IMR-90 (cell line): ENCODE measurements at regions not wholly inside any gene's neighbourhood (a gene's known extent, or its start where the extent isn't known, plus 50 kb on each side); places are given as distances from the start of the nearest gene placed in this dataset.

ENCODE experiments used
- ATAC-seq: fragments of 200-7000 bp; cut with Tn5 transposase; 2 replicates; pipeline ENCODE4 v1.9.1; 2020; ENCODE audit warnings: low read depth, mild to moderate bottlenecking, moderate library complexity
- BruUV-seq: library from RNA; stranded (reverse); fragments of 400-500 nt; replicated peaks from 2 replicates; lab custom pipeline; 2021; lab: Mats Ljungman, UMichigan
- CTCF ChIA-PET: fragments of 300-600 bp; formaldehyde crosslinking; extraction: SDS; loops from one replicate; lab custom pipeline; 2021; ENCODE audit warnings: antibody characterized with exemption; lab: Yijun Ruan, JAX
- POLR2A ChIA-PET: fragments of 300-600 bp; sonication (Branson Sonifier 250); formaldehyde crosslinking; loops from one replicate; lab custom pipeline; 2022; ENCODE audit warnings: antibody characterized with exemption; ENCODE audit not compliant: unreplicated experiment; lab: Charles Lee
- DNase-seq: peaks from one replicate; pipeline ENCODE4 v3.0.0; 2013
- H2AFZ ChIP-seq: replicated peaks from 2 replicates; pipeline ENCODE3; 2013; ENCODE audit warnings: low read length, mild to moderate bottlenecking; ENCODE audit not compliant: poor library complexity
- H2AK5ac ChIP-seq: 2 replicates; pipeline ENCODE4 v1.6.1; 2013; ENCODE audit warnings: low read depth, low read length, inconsistent platforms
- H2AK9ac ChIP-seq: replicated peaks from 2 replicates; pipeline ENCODE3; 2013; ENCODE audit warnings: mild to moderate bottlenecking, low read depth, low read length, moderate library complexity; ENCODE audit not compliant: poor library complexity
- H2BK120ac ChIP-seq: 2 replicates; pipeline ENCODE4 v1.6.1; 2013; ENCODE audit warnings: low read depth, low read length, inconsistent platforms
- H2BK15ac ChIP-seq: 3 replicates; pipeline ENCODE4 v1.6.1; 2013; ENCODE audit warnings: low read depth, low read length, inconsistent platforms
- H2BK20ac ChIP-seq: 2 replicates; pipeline ENCODE4 v1.6.1; 2013; ENCODE audit warnings: low read depth, mild to moderate bottlenecking, inconsistent platforms, low read length, moderate library complexity
- H2BK5ac ChIP-seq: 2 replicates; pipeline ENCODE4 v1.6.1; 2013; ENCODE audit warnings: mild to moderate bottlenecking, low read depth, low read length, inconsistent platforms; ENCODE audit not compliant: poor library complexity, severe bottlenecking
- H3K14ac ChIP-seq: replicated peaks from 2 replicates; pipeline ENCODE4 v1.6.1; 2013; ENCODE audit warnings: low read depth, low read length, inconsistent platforms
- H3K18ac ChIP-seq: 2 replicates; pipeline ENCODE4 v1.6.1; 2013; ENCODE audit warnings: low read depth, low read length, control low read depth
- H3K23ac ChIP-seq: 2 replicates; pipeline ENCODE4 v1.6.1; 2013; ENCODE audit warnings: low read depth, low read length, inconsistent platforms
- H3K27ac ChIP-seq: 2 replicates; pipeline ENCODE4 v1.5.1; 2013; ENCODE audit warnings: mild to moderate bottlenecking, control low read depth, low read length; ENCODE audit not compliant: insufficient read depth
- H3K27me3 ChIP-seq: 2 replicates; pipeline ENCODE4 v1.6.1; 2013; ENCODE audit warnings: low read length; ENCODE audit not compliant: control insufficient read depth, insufficient read depth
- H3K36me3 ChIP-seq: 2 replicates; pipeline ENCODE4 v1.6.1; 2013; ENCODE audit warnings: low read length, mixed read lengths; ENCODE audit not compliant: control insufficient read depth, insufficient read depth
- H3K4ac ChIP-seq: 2 replicates; pipeline ENCODE4 v1.6.1; 2013; ENCODE audit warnings: low read depth, low read length, inconsistent platforms
- H3K4me1 ChIP-seq: 2 replicates; pipeline ENCODE4 v1.6.1; 2013; ENCODE audit warnings: low read length, mixed read lengths; ENCODE audit not compliant: control insufficient read depth, insufficient read depth
- H3K4me2 ChIP-seq: 2 replicates; pipeline ENCODE4 v1.6.1; 2013; ENCODE audit warnings: low read depth, mild to moderate bottlenecking, control low read depth, low read length, moderate library complexity
- H3K4me3 ChIP-seq: 2 replicates; pipeline ENCODE4 v1.5.1; 2013; ENCODE audit warnings: low read depth, mild to moderate bottlenecking, control low read depth, low read length, moderate library complexity; ENCODE audit not compliant: insufficient read depth
- H3K56ac ChIP-seq: 2 replicates; pipeline ENCODE4 v1.6.1; 2013; ENCODE audit warnings: low read length, inconsistent platforms; ENCODE audit not compliant: insufficient read depth; ENCODE audit errors: extremely low read depth
- H3K79me1 ChIP-seq, 2 experiments: 2 replicates each; pipeline ENCODE4 v1.6.1; 2013; ENCODE audit warnings: low read length in 2 of 2, inconsistent platforms in 1 of 2, low read depth in 1 of 2
- H3K9ac ChIP-seq: 2 replicates; pipeline ENCODE4 v1.6.1; 2013; ENCODE audit warnings: low read depth, low read length, control low read depth
- H3K9me1 ChIP-seq: 2 replicates; pipeline ENCODE4 v1.6.1; 2013; ENCODE audit warnings: low read length, inconsistent platforms; ENCODE audit not compliant: insufficient read depth
- H3K9me3 ChIP-seq: 2 replicates; pipeline ENCODE4 v1.6.1; 2013; ENCODE audit warnings: low read length; ENCODE audit not compliant: control insufficient read depth, insufficient read depth
- H4K20me1 ChIP-seq: 2 replicates; pipeline ENCODE4 v1.6.1; 2013; ENCODE audit warnings: low read length, inconsistent platforms; ENCODE audit not compliant: insufficient read depth
- H4K5ac ChIP-seq: 2 replicates; pipeline ENCODE4 v1.6.1; 2013; ENCODE audit warnings: mild to moderate bottlenecking, low read depth, low read length, control low read depth
- H4K8ac ChIP-seq, 2 experiments: 2 replicates each; pipeline ENCODE4 v1.6.1; 2013; ENCODE audit warnings: low read depth in 2 of 2, low read length in 2 of 2, control low read depth in 1 of 2, inconsistent platforms in 1 of 2
- H4K91ac ChIP-seq: 2 replicates; pipeline ENCODE4 v1.6.1; 2013; ENCODE audit warnings: low read depth, low read length, inconsistent platforms; ENCODE audit not compliant: insufficient read depth
- BHLHE40 ChIP-seq: fragments of 150-350 bp; IDR thresholded peaks from 2 replicates; pipeline ENCODE4 v1.6.1; 2016; ENCODE audit warnings: mild to moderate bottlenecking, low read depth, low read length
- CEBPB ChIP-seq: IDR thresholded peaks from 2 replicates; pipeline ENCODE4 v1.6.1; 2012; ENCODE audit warnings: low read depth, low read length, improper control_type of control experiment
- CHD1 ChIP-seq: IDR thresholded peaks from 2 replicates; pipeline ENCODE4 v1.6.1; 2012; ENCODE audit warnings: low read depth, low read length, improper control_type of control experiment
- FOS ChIP-seq: fragments of 150-350 bp; IDR thresholded peaks from 2 replicates; pipeline ENCODE4 v1.6.1; 2016; ENCODE audit warnings: low read depth, low read length
- MAFK ChIP-seq: IDR thresholded peaks from 2 replicates; pipeline ENCODE4 v1.6.1; 2012; ENCODE audit warnings: low read depth, low read length, improper control_type of control experiment
- MAZ ChIP-seq: IDR thresholded peaks from 2 replicates; pipeline ENCODE4 v1.6.1; 2012; ENCODE audit warnings: low read depth, mild to moderate bottlenecking, low read length, improper control_type of control experiment, moderate library complexity, borderline replicate concordance
- MXI1 ChIP-seq: IDR thresholded peaks from 2 replicates; pipeline ENCODE4 v1.6.1; 2012; ENCODE audit warnings: low read depth, mild to moderate bottlenecking, low read length, moderate library complexity, borderline replicate concordance
- NFE2L2 ChIP-seq: fragments of 150-350 bp; IDR thresholded peaks from 2 replicates; pipeline ENCODE4 v1.6.1; 2016; ENCODE audit warnings: low read depth, mild to moderate bottlenecking, low read length
- POLR2A ChIP-seq: IDR thresholded peaks from 2 replicates; pipeline ENCODE4 v1.6.1; 2012; ENCODE audit warnings: mild to moderate bottlenecking, low read depth, low read length
- RAD21 ChIP-seq: IDR thresholded peaks from 2 replicates; pipeline ENCODE4 v1.6.1; 2012; ENCODE audit warnings: low read length, improper control_type of control experiment
- RCOR1 ChIP-seq: IDR thresholded peaks from 2 replicates; pipeline ENCODE4 v1.6.1; 2012; ENCODE audit warnings: mild to moderate bottlenecking, low read length, improper control_type of control experiment; ENCODE audit not compliant: insufficient replicate concordance
- RFX5 ChIP-seq: IDR thresholded peaks from 2 replicates; pipeline ENCODE4 v1.8.0; 2012; ENCODE audit warnings: low read depth, mild to moderate bottlenecking, low read length, moderate library complexity
- SMC3 ChIP-seq: fragments of 150-350 bp; IDR thresholded peaks from 2 replicates; pipeline ENCODE4 v1.6.1; 2016; ENCODE audit warnings: low read depth, mild to moderate bottlenecking, antibody characterized with exemption, low read length, moderate library complexity
- WGBS, 2 experiments: methylation state at CpG; one replicate each; pipeline versions ENCODE4 v1.1.5 to v1.1.7; 2013; ENCODE audit warnings: missing lambda C conversion rate in 2 of 2; ENCODE audit not compliant: insufficient read length in 1 of 2; ENCODE audit errors: extremely low coverage in 2 of 2; 5-methylcytosine and 5-hydroxymethylcytosine counted together
- dilution Hi-C: fragments of 300-500 bp; cut with HindIII; formaldehyde crosslinking; loops from one replicate; pipeline ENCODE4 v1.14.3; 2018; ENCODE audit warnings: low sequenced_read_pairs; ENCODE audit not compliant: unreplicated experiment
- in situ Hi-C: fragments of 300-500 bp; cut with MboI; formaldehyde crosslinking; loops from 3 replicates; pipeline ENCODE4 v1.14.3; 2019; ENCODE audit warnings: low sequenced_read_pairs, inconsistent platforms, mixed read lengths
- intact Hi-C: fragments of 100-400 bp; cut with micrococcal nuclease; formaldehyde crosslinking; loops from 2 replicates; pipeline ENCODE4 v1.10.0; 2022
- TF ChIP-seq, protein P1 (sequence below): conservative IDR thresholded peaks from 2 replicates; pipeline ENCODE4 v1.5.1; 2012; ENCODE audit warnings: mild to moderate bottlenecking, low read depth, low read length, improper control_type of control experiment
- TF ChIP-seq, protein P2 (sequence below): fragments of 150-350 bp; IDR thresholded peaks from 2 replicates; pipeline ENCODE4 v1.6.1; 2017; ENCODE audit warnings: mild to moderate bottlenecking, antibody characterized with exemption, low read length, low read depth
- TF ChIP-seq, protein P3 (sequence below): fragments of 150-350 bp; IDR thresholded peaks from 2 replicates; pipeline ENCODE4 v1.6.1; 2016; ENCODE audit warnings: low read depth, mild to moderate bottlenecking, low read length, moderate library complexity, borderline replicate concordance

DNA sequence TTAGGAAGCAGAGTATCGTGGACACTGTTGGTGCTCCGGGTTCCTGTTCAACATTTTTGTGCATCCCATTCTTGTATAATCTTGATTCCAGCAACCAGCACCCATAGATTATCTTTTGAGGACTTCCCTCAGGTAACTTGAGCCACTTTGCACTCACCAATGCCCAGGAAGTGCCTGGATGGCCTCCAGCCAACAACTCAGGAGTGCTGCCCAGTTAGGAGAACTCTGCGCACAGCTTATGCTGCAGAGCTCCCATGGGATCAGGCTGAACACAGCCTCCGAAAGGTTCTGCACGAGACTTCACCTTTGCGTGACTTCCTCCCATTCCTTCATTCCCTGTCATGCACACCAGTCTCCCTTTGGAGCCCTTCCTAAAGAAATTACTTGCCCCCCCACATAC is 64.3 kb upstream of the LRRN1 start:
- POLR2A ChIA-PET: no interaction called here
- dilution Hi-C loops: no loop called here

More for the DNA sequence above, 64.3 kb upstream of the LRRN1 start:
- Histone ChIP-seq H3K56ac (no peak overlapping the region), H3K23ac (no peak overlapping the region), H2BK120ac (no peak overlapping the region), H3K4ac (no peak overlapping the region), H3K36me3 (no peaks in the 10 kb centered on the region), H4K5ac (no peak overlapping the region), H3K9me1 (no peaks in the 10 kb centered on the region), H3K4me3 (no peak overlapping the region), H3K9ac (no peak overlapping the region), H4K91ac (no peak overlapping the region), H2AK5ac (no peak overlapping the region), H2BK15ac (no peak overlapping the region), H2BK5ac (no peak overlapping the region), H3K18ac (no peak overlapping the region), H3K79me1 (no peaks in the 10 kb centered on the region), H3K14ac (no peak overlapping the region), H2BK20ac (no peak overlapping the region), H3K27ac (no peak overlapping the region), H3K4me2 (no peak overlapping the region), H3K4me1 (no peaks in the 10 kb centered on the region), H4K8ac (no peak overlapping the region), H2AFZ (no peak overlapping the region), H3K9me3 (peaks cover 17% of the 10 kb centered on the region), H3K27me3 (no peaks in the 10 kb centered on the region), H4K20me1 (no peaks in the 10 kb centered on the region), H2AK9ac (no peak overlapping the region)
- CTCF ChIA-PET: no interaction called here
- 60% methylated on average over 1 of the region's 6 CpGs; no CpG with 5 or more reads in 1 of the 2 experiments for WGBS, 2 experiments
- in situ Hi-C loops: no loop called here
- ATAC-seq (no peak), DNase-seq (no peak)
- BruUV-seq: no TSS peak
- intact Hi-C loops: no loop called here
- TF ChIP-seq RFX5 (no peak), RCOR1 (no peak), MAFK (no peak), NFE2L2 (no peak), MXI1 (no peak), RAD21 (no peak), CHD1 (no peak), BHLHE40 (no peak), SMC3 (no peak), FOS (no peak), MAZ (no peak), POLR2A (no peak), CEBPB (no peak)
- TF ChIP-seq, protein P1, sequence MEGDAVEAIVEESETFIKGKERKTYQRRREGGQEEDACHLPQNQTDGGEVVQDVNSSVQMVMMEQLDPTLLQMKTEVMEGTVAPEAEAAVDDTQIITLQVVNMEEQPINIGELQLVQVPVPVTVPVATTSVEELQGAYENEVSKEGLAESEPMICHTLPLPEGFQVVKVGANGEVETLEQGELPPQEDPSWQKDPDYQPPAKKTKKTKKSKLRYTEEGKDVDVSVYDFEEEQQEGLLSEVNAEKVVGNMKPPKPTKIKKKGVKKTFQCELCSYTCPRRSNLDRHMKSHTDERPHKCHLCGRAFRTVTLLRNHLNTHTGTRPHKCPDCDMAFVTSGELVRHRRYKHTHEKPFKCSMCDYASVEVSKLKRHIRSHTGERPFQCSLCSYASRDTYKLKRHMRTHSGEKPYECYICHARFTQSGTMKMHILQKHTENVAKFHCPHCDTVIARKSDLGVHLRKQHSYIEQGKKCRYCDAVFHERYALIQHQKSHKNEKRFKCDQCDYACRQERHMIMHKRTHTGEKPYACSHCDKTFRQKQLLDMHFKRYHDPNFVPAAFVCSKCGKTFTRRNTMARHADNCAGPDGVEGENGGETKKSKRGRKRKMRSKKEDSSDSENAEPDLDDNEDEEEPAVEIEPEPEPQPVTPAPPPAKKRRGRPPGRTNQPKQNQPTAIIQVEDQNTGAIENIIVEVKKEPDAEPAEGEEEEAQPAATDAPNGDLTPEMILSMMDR: no peak
- TF ChIP-seq, protein P2, sequence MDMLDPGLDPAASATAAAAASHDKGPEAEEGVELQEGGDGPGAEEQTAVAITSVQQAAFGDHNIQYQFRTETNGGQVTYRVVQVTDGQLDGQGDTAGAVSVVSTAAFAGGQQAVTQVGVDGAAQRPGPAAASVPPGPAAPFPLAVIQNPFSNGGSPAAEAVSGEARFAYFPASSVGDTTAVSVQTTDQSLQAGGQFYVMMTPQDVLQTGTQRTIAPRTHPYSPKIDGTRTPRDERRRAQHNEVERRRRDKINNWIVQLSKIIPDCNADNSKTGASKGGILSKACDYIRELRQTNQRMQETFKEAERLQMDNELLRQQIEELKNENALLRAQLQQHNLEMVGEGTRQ: no peak
- TF ChIP-seq, protein P3, sequence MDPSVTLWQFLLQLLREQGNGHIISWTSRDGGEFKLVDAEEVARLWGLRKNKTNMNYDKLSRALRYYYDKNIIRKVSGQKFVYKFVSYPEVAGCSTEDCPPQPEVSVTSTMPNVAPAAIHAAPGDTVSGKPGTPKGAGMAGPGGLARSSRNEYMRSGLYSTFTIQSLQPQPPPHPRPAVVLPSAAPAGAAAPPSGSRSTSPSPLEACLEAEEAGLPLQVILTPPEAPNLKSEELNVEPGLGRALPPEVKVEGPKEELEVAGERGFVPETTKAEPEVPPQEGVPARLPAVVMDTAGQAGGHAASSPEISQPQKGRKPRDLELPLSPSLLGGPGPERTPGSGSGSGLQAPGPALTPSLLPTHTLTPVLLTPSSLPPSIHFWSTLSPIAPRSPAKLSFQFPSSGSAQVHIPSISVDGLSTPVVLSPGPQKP: no peak
